ENCODE measurements at regions not wholly inside any gene's neighbourhood (a gene's known extent, or its start where the extent isn't known, plus 50 kb on each side); places are given as distances from the start of the nearest gene placed in this dataset.

- no peak for TF ChIP-seq CTCF (IDR thresholded peaks at IDR 0.05)
- TF ChIP-seq POLR2A (IDR thresholded peaks at IDR 0.05), result no peak
Observed at GRCh38 chr2:76467326-76467725, 756.6 kb upstream of the GCFC2 start.

All from right lobe of liver (tissue), 4 donors.